Ectodermal cell (in vitro differentiated cells): ENCODE measurements at regions not wholly inside any gene's neighbourhood (a gene's known extent, or its start where the extent isn't known, plus 50 kb on each side); places are given as distances from the start of the nearest gene placed in this dataset.

ENCODE experiments used
- H3K27ac ChIP-seq: 2 replicates; pipeline ENCODE4 v1.7.0; 2013; ENCODE audit warnings: mild to moderate bottlenecking, low read depth, low read length; ENCODE audit not compliant: insufficient read depth, poor library complexity, severe bottlenecking
- H3K27me3 ChIP-seq: 2 replicates; pipeline ENCODE4 v1.7.0; 2013; ENCODE audit warnings: mild to moderate bottlenecking, low read length; ENCODE audit not compliant: insufficient read depth, control insufficient read depth, poor library complexity, severe bottlenecking
- H3K36me3 ChIP-seq: one replicate; pipeline ENCODE4 v1.7.0; 2013; ENCODE audit warnings: low read length; ENCODE audit not compliant: control insufficient read depth, insufficient read depth
- H3K4me1 ChIP-seq: one replicate; pipeline ENCODE4 v1.7.0; 2013; ENCODE audit warnings: low read length; ENCODE audit not compliant: control insufficient read depth, insufficient read depth
- H3K4me3 ChIP-seq: 2 replicates; pipeline ENCODE4 v1.7.0; 2013; ENCODE audit warnings: low read depth, low read length, control low read depth; ENCODE audit not compliant: insufficient read depth
- H3K9me3 ChIP-seq: 2 replicates; pipeline ENCODE4 v1.7.0; 2013; ENCODE audit warnings: mild to moderate bottlenecking, low read length, moderate library complexity; ENCODE audit not compliant: control insufficient read depth
- WGBS, 2 experiments: methylation state at CpG; one replicate each; pipeline ENCODE4 v1.1.7; 2013; ENCODE audit warnings: missing lambda C conversion rate in 2 of 2; 5-methylcytosine and 5-hydroxymethylcytosine counted together

GRCh38 chr6:141218583-141218982 lies 914.1 kb upstream of the GJE1 start:
- Histone ChIP-seq H3K36me3 (no peaks in the 10 kb centered on the region), H3K4me3 (no peak overlapping the region), H3K9me3 (no peaks in the 10 kb centered on the region), H3K27ac (no peak overlapping the region), H3K27me3 (no peaks in the 10 kb centered on the region), H3K4me1 (no peaks in the 10 kb centered on the region)

GRCh38 chr6:141216726-141217125 lies 916.0 kb upstream of the GJE1 start:
- Histone ChIP-seq H3K27ac (no peak overlapping the region), H3K36me3 (no peaks in the 10 kb centered on the region), H3K4me1 (no peaks in the 10 kb centered on the region), H3K27me3 (no peaks in the 10 kb centered on the region), H3K9me3 (no peaks in the 10 kb centered on the region), H3K4me3 (no peak overlapping the region)

GRCh38 chr6:141212296-141212695 lies 920.4 kb upstream of the GJE1 start:
- Histone ChIP-seq H3K27me3 (no peaks in the 10 kb centered on the region), H3K27ac (no peak overlapping the region), H3K4me1 (no peaks in the 10 kb centered on the region), H3K36me3 (no peaks in the 10 kb centered on the region), H3K4me3 (no peak overlapping the region), H3K9me3 (no peaks in the 10 kb centered on the region)
- WGBS, 2 experiments: 69 to 79% methylated on average over 1 of the region's 1 CpG

- H3K36me3 ChIP-seq: no peaks in the 10 kb centered on the region
- WGBS, 2 experiments: 78 to 81% methylated on average over 3 of the region's 3 CpGs
These were observed 920.9 kb upstream of the GJE1 start for GRCh38 chr6:141211845-141212244.

GRCh38 chr6:141210901-141211300 lies 921.8 kb upstream of the GJE1 start:
- H3K4me3 ChIP-seq: no peak overlapping the region
- no peaks in the 10 kb centered on the region for H3K27me3 ChIP-seq
- no peaks in the 10 kb centered on the region for H3K4me1 ChIP-seq
- WGBS, 2 experiments: no CpG with 5 or more reads among the region's 1 CpG
- no peak overlapping the region for H3K27ac ChIP-seq
- no peaks in the 10 kb centered on the region for H3K9me3 ChIP-seq
- no peaks in the 10 kb centered on the region for H3K36me3 ChIP-seq

More at GRCh38 chr6:141211845-141212244, 920.9 kb upstream of the GJE1 start:
- H3K4me3 ChIP-seq: no peak overlapping the region
- no peak overlapping the region for H3K27ac ChIP-seq
- H3K27me3 ChIP-seq: no peaks in the 10 kb centered on the region
- H3K4me1 ChIP-seq: no peaks in the 10 kb centered on the region
- H3K9me3 ChIP-seq: no peaks in the 10 kb centered on the region

- WGBS, 2 experiments: 88 to 96% methylated on average over 2 to 4 of the region's 4 CpGs
These were observed 922.8 kb upstream of the GJE1 start for GRCh38 chr6:141209890-141210289.

GRCh38 chr6:141208101-141208500 lies 924.6 kb upstream of the GJE1 start:
- WGBS, 2 experiments: 85 to 89% methylated on average over 1 of the region's 1 CpG
- no peaks in the 10 kb centered on the region for H3K27me3 ChIP-seq
- no peaks in the 10 kb centered on the region for H3K36me3 ChIP-seq
- no peak overlapping the region for H3K27ac ChIP-seq
- H3K4me1 ChIP-seq: no peaks in the 10 kb centered on the region
- no peak overlapping the region for H3K4me3 ChIP-seq
- H3K9me3 ChIP-seq: no peaks in the 10 kb centered on the region

More at GRCh38 chr6:141209890-141210289, 922.8 kb upstream of the GJE1 start:
- Histone ChIP-seq H3K27ac (no peak overlapping the region), H3K4me3 (no peak overlapping the region), H3K4me1 (no peaks in the 10 kb centered on the region), H3K27me3 (no peaks in the 10 kb centered on the region), H3K9me3 (no peaks in the 10 kb centered on the region), H3K36me3 (no peaks in the 10 kb centered on the region)

GRCh38 chr6:141203902-141204575 lies 928.7 kb upstream of the GJE1 start:
- no peaks in the 10 kb centered on the region for H3K36me3 ChIP-seq
- H3K9me3 ChIP-seq: no peaks in the 10 kb centered on the region
- H3K4me1 ChIP-seq: no peaks in the 10 kb centered on the region
- no peak overlapping the region for H3K27ac ChIP-seq
- H3K27me3 ChIP-seq: no peaks in the 10 kb centered on the region
- H3K4me3 ChIP-seq: no peak overlapping the region
- 91 to 96% methylated on average over 2 to 4 of the region's 4 CpGs for WGBS, 2 experiments

GRCh38 chr6:141202626-141203025 lies 930.1 kb upstream of the GJE1 start:
- H3K4me3 ChIP-seq: no peak overlapping the region
- 83 to 93% methylated on average over 3 to 4 of the region's 4 CpGs for whole genome bisulfite sequencing, 2 experiments
- H3K36me3 ChIP-seq: no peaks in the 10 kb centered on the region

GRCh38 chr6:141199074-141199473 lies 933.7 kb upstream of the GJE1 start:
- no peak overlapping the region for H3K4me3 ChIP-seq
- H3K36me3 ChIP-seq: no peaks in the 10 kb centered on the region
- no peak overlapping the region for H3K27ac ChIP-seq
- 71 to 73% methylated on average over 1 of the region's 1 CpG for WGBS, 2 experiments
- no peaks in the 10 kb centered on the region for H3K9me3 ChIP-seq
- no peaks in the 10 kb centered on the region for H3K4me1 ChIP-seq
- H3K27me3 ChIP-seq: no peaks in the 10 kb centered on the region

More at GRCh38 chr6:141202626-141203025, 930.1 kb upstream of the GJE1 start:
- Histone ChIP-seq H3K27me3 (no peaks in the 10 kb centered on the region), H3K9me3 (no peaks in the 10 kb centered on the region), H3K4me1 (no peaks in the 10 kb centered on the region), H3K27ac (no peak overlapping the region)
